H9 (cell line): ENCODE measurements at regions not wholly inside any gene's neighbourhood (a gene's known extent, or its start where the extent isn't known, plus 50 kb on each side); places are given as distances from the start of the nearest gene placed in this dataset.

ENCODE experiments used
- DNase-seq: peaks from one replicate; pipeline ENCODE4 v3.0.0-alpha.2; 2017
- H2AFZ ChIP-seq: one replicate; pipeline ENCODE4 v1.6.1; 2013; ENCODE audit warnings: mild to moderate bottlenecking, low read length, control low read depth, moderate library complexity
- H2AK5ac ChIP-seq: 2 replicates; pipeline ENCODE4 v1.6.1; 2013; ENCODE audit warnings: low read length, control low read depth, mixed read lengths; ENCODE audit not compliant: insufficient read length
- H2BK120ac ChIP-seq: one replicate; pipeline ENCODE4 v1.6.1; 2013; ENCODE audit warnings: low read depth, mild to moderate bottlenecking, low read length, control low read depth, inconsistent platforms; ENCODE audit not compliant: poor library complexity, severe bottlenecking
- H2BK12ac ChIP-seq: 2 replicates; pipeline ENCODE4 v1.6.1; 2013; ENCODE audit warnings: low read length, control low read depth, mixed read lengths, low read depth; ENCODE audit not compliant: insufficient read length
- H2BK15ac ChIP-seq: 2 replicates; pipeline ENCODE4 v1.6.1; 2013; ENCODE audit warnings: low read depth, low read length, control low read depth
- H2BK20ac ChIP-seq: one replicate; pipeline ENCODE4 v1.6.1; 2013; ENCODE audit warnings: low read depth, mild to moderate bottlenecking, low read length, control low read depth, inconsistent platforms; ENCODE audit not compliant: poor library complexity, severe bottlenecking
- H2BK5ac ChIP-seq: 2 replicates; pipeline ENCODE4 v1.6.1; 2013; ENCODE audit warnings: low read length, control low read depth, mixed read lengths; ENCODE audit not compliant: insufficient read length
- H3K14ac ChIP-seq: 2 replicates; pipeline ENCODE4 v1.6.1; 2013; ENCODE audit warnings: low read length, control low read depth; ENCODE audit not compliant: insufficient read depth
- H3K18ac ChIP-seq: 2 replicates; pipeline ENCODE4 v1.6.1; 2013; ENCODE audit warnings: low read depth, mild to moderate bottlenecking, mixed read lengths, low read length, control low read depth; ENCODE audit not compliant: insufficient read length
- H3K23ac ChIP-seq: 2 replicates; pipeline ENCODE4 v1.6.1; 2013; ENCODE audit warnings: low read length, control low read depth, mixed read lengths, low read depth; ENCODE audit not compliant: insufficient read length
- H3K23me2 ChIP-seq: 2 replicates; pipeline ENCODE4 v1.6.1; 2013; ENCODE audit warnings: low read depth, mild to moderate bottlenecking, mixed read lengths, low read length, control low read depth; ENCODE audit not compliant: insufficient read length, poor library complexity, severe bottlenecking
- H3K27ac ChIP-seq: 2 replicates; pipeline ENCODE4 v1.5.1; 2013; ENCODE audit warnings: low read length, control low read depth, mixed read lengths, low read depth; ENCODE audit not compliant: insufficient read length
- H3K27me3 ChIP-seq: 2 replicates; pipeline ENCODE4 v1.6.1; 2013; ENCODE audit warnings: low read length, control low read depth, inconsistent platforms; ENCODE audit not compliant: insufficient read depth
- H3K4ac ChIP-seq: 2 replicates; pipeline ENCODE4 v1.6.1; 2013; ENCODE audit warnings: low read depth, mild to moderate bottlenecking, control low read depth, inconsistent platforms, low read length, moderate library complexity
- H3K4me1 ChIP-seq: 2 replicates; pipeline ENCODE4 v1.6.1; 2013; ENCODE audit warnings: low read length, control low read depth, inconsistent platforms; ENCODE audit not compliant: insufficient read depth
- H3K4me2 ChIP-seq: 2 replicates; pipeline ENCODE4 v1.6.1; 2013; ENCODE audit warnings: low read length, control low read depth, mixed read lengths; ENCODE audit not compliant: insufficient read length, insufficient read depth
- H3K56ac ChIP-seq: 2 replicates; pipeline ENCODE4 v1.6.1; 2013; ENCODE audit warnings: low read depth, mild to moderate bottlenecking, mixed read lengths, low read length, control low read depth; ENCODE audit not compliant: insufficient read length
- H3K79me1 ChIP-seq: 2 replicates; pipeline ENCODE4 v1.6.1; 2013; ENCODE audit warnings: low read depth, mild to moderate bottlenecking, moderate library complexity, low read length, control low read depth, inconsistent platforms; ENCODE audit not compliant: insufficient read depth, poor library complexity, severe bottlenecking
- H3K79me2 ChIP-seq: 2 replicates; pipeline ENCODE4 v1.6.1; 2013; ENCODE audit warnings: low read length, control low read depth, inconsistent platforms; ENCODE audit not compliant: insufficient read depth
- H3K9ac ChIP-seq: 2 replicates; pipeline ENCODE4 v1.6.1; 2013; ENCODE audit warnings: low read length, control low read depth, mixed read lengths; ENCODE audit not compliant: insufficient read length; ENCODE audit errors: extremely low read depth
- H3K9me3 ChIP-seq: one replicate; pipeline ENCODE4 v1.6.1; 2013; ENCODE audit warnings: low read depth, low read length, inconsistent platforms; ENCODE audit not compliant: control insufficient read depth
- H3T11ph ChIP-seq: one replicate; pipeline ENCODE4 v1.6.1; 2013; ENCODE audit warnings: mild to moderate bottlenecking, low read length, control low read depth, inconsistent platforms
- H4K20me1 ChIP-seq: one replicate; pipeline ENCODE4 v1.6.1; 2013; ENCODE audit not compliant: control insufficient read depth, insufficient read length, insufficient read depth
- H4K5ac ChIP-seq: 2 replicates; pipeline ENCODE4 v1.6.1; 2013; ENCODE audit warnings: low read depth, mild to moderate bottlenecking, mixed read lengths, low read length, control low read depth; ENCODE audit not compliant: insufficient read length
- H4K8ac ChIP-seq: replicated peaks from 2 replicates; pipeline ENCODE4 v1.6.1; 2013; ENCODE audit warnings: low read length, control low read depth, mixed read lengths, low read depth; ENCODE audit not compliant: insufficient read length
- H4K91ac ChIP-seq: 2 replicates; pipeline ENCODE4 v1.6.1; 2013; ENCODE audit warnings: low read depth, mild to moderate bottlenecking, moderate library complexity, mixed read lengths, low read length, control low read depth; ENCODE audit not compliant: insufficient read length
- H3K27ac Mint-ChIP-seq, 3 experiments: 2 replicates in 2 of 3; 3 replicates in 1 of 3; pipeline ENCODE4 v1.8.0; 2020 to 2021; ENCODE audit warnings: mixed read lengths in 3 of 3, mild to moderate bottlenecking in 1 of 3, moderate library complexity in 1 of 3
- H3K27me3 Mint-ChIP-seq: 2 replicates; pipeline ENCODE4 v1.8.0; 2021; ENCODE audit warnings: low read depth, mild to moderate bottlenecking, moderate library complexity, mixed read lengths
- H3K36me3 Mint-ChIP-seq, 3 experiments: 2 replicates in 2 of 3; 3 replicates in 1 of 3; pipeline ENCODE4 v1.8.0; 2020 to 2021; ENCODE audit warnings: low read depth in 3 of 3, mixed read lengths in 3 of 3; ENCODE audit not compliant: insufficient read depth in 1 of 3
- H3K4me1 Mint-ChIP-seq, 2 experiments: 2 replicates each; pipeline ENCODE4 v1.8.0; 2020; ENCODE audit warnings: mixed read lengths in 2 of 2
- H3K4me3 Mint-ChIP-seq, 2 experiments: 2 replicates in 1 of 2; 3 replicates in 1 of 2; pipeline ENCODE4 v1.8.0; 2020 to 2021; ENCODE audit warnings: mild to moderate bottlenecking in 2 of 2, mixed read lengths in 2 of 2, moderate library complexity in 1 of 2
- H3K9me3 Mint-ChIP-seq, 2 experiments: 2 replicates in 1 of 2; 3 replicates in 1 of 2; pipeline ENCODE4 v1.8.0; 2020; ENCODE audit warnings: mild to moderate bottlenecking in 2 of 2, mixed read lengths in 2 of 2, moderate library complexity in 1 of 2
- CTCF ChIP-seq: fragments of 200-600 bp; sonication (generic); conservative IDR thresholded peaks from 3 replicates; pipeline ENCODE4 v1.8.0; 2021; ENCODE audit warnings: antibody characterized with exemption, mild to moderate bottlenecking
- whole genome bisulfite sequencing: extraction: QIAGEN DNeasy Blood & Tissue Kit; methylation state at CpG from one replicate; pipeline ENCODE4 v1.1.7; 2013; ENCODE audit warnings: missing lambda C conversion rate, low lambda C conversion rate, mixed read lengths; ENCODE audit not compliant: insufficient read length; ENCODE audit errors: extremely low coverage; 5-methylcytosine and 5-hydroxymethylcytosine counted together

DNA sequence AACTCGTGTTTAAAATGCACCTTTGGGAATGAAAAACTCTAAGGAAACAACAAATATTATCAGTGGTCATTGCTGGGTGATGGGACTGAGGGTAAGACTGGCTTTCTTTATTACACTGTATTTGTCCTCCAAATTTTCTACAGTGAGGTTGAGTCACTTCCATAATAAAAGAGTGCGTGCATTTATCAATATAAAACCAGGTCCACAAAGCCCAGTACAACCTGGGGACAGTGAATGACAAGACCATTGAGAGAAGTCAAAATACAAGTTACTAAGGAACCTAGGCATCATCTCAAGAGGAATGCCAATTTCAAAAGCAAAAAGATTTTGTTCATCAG, 76.4 kb downstream of the MAGED4 start:
- no peak overlapping the region for H3K23ac ChIP-seq
- no peak overlapping the region for H4K5ac ChIP-seq
- H2AFZ ChIP-seq, result no peak overlapping the region
- no peak overlapping the region for H2BK20ac ChIP-seq
- Mint-ChIP-seq H3K36me3 (no peaks in the 10 kb centered on the region; a peak in 1 of 7 replicates), H3K9me3 (peaks cover 51 to 61% of the 10 kb centered on the region in 2 experiments), H3K27me3 (no peaks in the 10 kb centered on the region; the same call in none of the 2 replicates), H3K4me3 (peak overlapping the region; percentile 92 to 93), H3K4me1 (peaks cover 17 to 19% of the 10 kb centered on the region in 2 experiments), H3K27ac (peak overlapping the region; percentile 99 to 100 (median 99); a peak in 3 of 7 replicates)
- H3K4me2 ChIP-seq, result peak overlapping the region; percentile 51
- H2AK5ac ChIP-seq, result no peak overlapping the region
- H3K79me2 ChIP-seq, result no peaks in the 10 kb centered on the region
- no peak overlapping the region for H3K56ac ChIP-seq
- no peak overlapping the region for H2BK120ac ChIP-seq
- H3K27me3 ChIP-seq, result no peaks in the 10 kb centered on the region
- H3K18ac ChIP-seq, result no peak overlapping the region
- TF ChIP-seq CTCF, result no peak
- H3K4me1 ChIP-seq, result no peaks in the 10 kb centered on the region
- H2BK5ac ChIP-seq, result no peak overlapping the region
- peaks cover 21% of the 10 kb centered on the region for H3K9me3 ChIP-seq
- no peak overlapping the region for H3K4ac ChIP-seq
- no CpG with 5 or more reads among the region's 2 CpGs for WGBS
- no peak for DNase-seq
- H4K8ac ChIP-seq, result no peak overlapping the region
- no peak overlapping the region for H3K14ac ChIP-seq
- H2BK15ac ChIP-seq, result no peak overlapping the region
- peaks cover 3% of the 10 kb centered on the region for H3K23me2 ChIP-seq
- no peak overlapping the region for H2BK12ac ChIP-seq
- no peak overlapping the region for H3K9ac ChIP-seq
- no peaks in the 10 kb centered on the region for H3K79me1 ChIP-seq
- peak overlapping the region; percentile 48 for H3K27ac ChIP-seq
- H4K91ac ChIP-seq, result no peak overlapping the region
- H4K20me1 ChIP-seq, result no peaks in the 10 kb centered on the region
- no peak overlapping the region for H3T11ph ChIP-seq
